ENCODE measurements at regions not wholly inside any gene's neighbourhood (a gene's known extent, or its start where the extent isn't known, plus 50 kb on each side); places are given as distances from the start of the nearest gene placed in this dataset.

- no peaks in the 10 kb centered on the region; the same call in 1 of the 2 replicates for H3K27me3 ChIP-seq (ENCODE audit: control insufficient read depth, insufficient read depth, low read length)
- no peak overlapping the region for H3K9ac ChIP-seq (ENCODE audit: low read depth, low read length)
- H3K4me1 ChIP-seq (ENCODE audit: control insufficient read depth, insufficient read depth, low read length) = peaks cover 4% of the 10 kb centered on the region
Observed at GRCh38 chr16:66069587-66069986, 296.9 kb upstream of the CDH5 start.

GRCh38 chr16:66066404-66066803, 300.1 kb upstream of the CDH5 start:
- no peaks in the 10 kb centered on the region; the same call in 1 of the 2 replicates for H3K27me3 ChIP-seq (ENCODE audit: control insufficient read depth, insufficient read depth, low read length)
- H3K9ac ChIP-seq (ENCODE audit: low read depth, low read length) = no peak overlapping the region
- H3K36me3 ChIP-seq (ENCODE audit: control insufficient read depth, insufficient read depth, low read length) = no peaks in the 10 kb centered on the region
- no peaks in the 10 kb centered on the region for H3K9me3 ChIP-seq (ENCODE audit: control insufficient read depth, insufficient read depth, low read length)
- H3K4me1 ChIP-seq (ENCODE audit: control insufficient read depth, insufficient read depth, low read length) = peaks cover 10% of the 10 kb centered on the region
- H3K27ac ChIP-seq (ENCODE audit: low read depth, low read length) = no peak overlapping the region
- no peak overlapping the region for H3K4me3 ChIP-seq (ENCODE audit: low read depth, low read length)

More at GRCh38 chr16:66069587-66069986, 296.9 kb upstream of the CDH5 start:
- Histone ChIP-seq H3K9me3 (ENCODE audit: control insufficient read depth, insufficient read depth, low read length) (no peaks in the 10 kb centered on the region), H3K36me3 (ENCODE audit: control insufficient read depth, insufficient read depth, low read length) (no peaks in the 10 kb centered on the region), H3K27ac (ENCODE audit: low read depth, low read length) (no peak overlapping the region), H3K4me3 (ENCODE audit: low read depth, low read length) (no peak overlapping the region)

GRCh38 chr16:66065925-66066324, 300.6 kb upstream of the CDH5 start:
- H3K36me3 ChIP-seq (ENCODE audit: control insufficient read depth, insufficient read depth, low read length) = no peaks in the 10 kb centered on the region
- H3K9me3 ChIP-seq (ENCODE audit: control insufficient read depth, insufficient read depth, low read length) = no peaks in the 10 kb centered on the region
- no peak overlapping the region for H3K9ac ChIP-seq (ENCODE audit: low read depth, low read length)
- no peaks in the 10 kb centered on the region; the same call in 1 of the 2 replicates for H3K27me3 ChIP-seq (ENCODE audit: control insufficient read depth, insufficient read depth, low read length)
- H3K27ac ChIP-seq (ENCODE audit: low read depth, low read length) = no peak overlapping the region
- peaks cover 10% of the 10 kb centered on the region for H3K4me1 ChIP-seq (ENCODE audit: control insufficient read depth, insufficient read depth, low read length)
- H3K4me3 ChIP-seq (ENCODE audit: low read depth, low read length) = no peak overlapping the region

- Histone ChIP-seq H3K36me3 (ENCODE audit: control insufficient read depth, insufficient read depth, low read length) (no peaks in the 10 kb centered on the region), H3K9ac (ENCODE audit: low read depth, low read length) (no peak overlapping the region), H3K4me1 (ENCODE audit: control insufficient read depth, insufficient read depth, low read length) (peaks cover 10% of the 10 kb centered on the region), H3K4me3 (ENCODE audit: low read depth, low read length) (no peak overlapping the region), H3K27ac (ENCODE audit: low read depth, low read length) (no peak overlapping the region), H3K27me3 (ENCODE audit: control insufficient read depth, insufficient read depth, low read length) (no peaks in the 10 kb centered on the region; the same call in 1 of the 2 replicates), H3K9me3 (ENCODE audit: control insufficient read depth, insufficient read depth, low read length) (no peaks in the 10 kb centered on the region)
Observed at GRCh38 chr16:66064801-66065530, 301.5 kb upstream of the CDH5 start.

GRCh38 chr16:66058832-66059231, 307.7 kb upstream of the CDH5 start:
- Histone ChIP-seq H3K36me3 (ENCODE audit: control insufficient read depth, insufficient read depth, low read length) (no peaks in the 10 kb centered on the region), H3K27ac (ENCODE audit: low read depth, low read length) (no peak overlapping the region), H3K4me1 (ENCODE audit: control insufficient read depth, insufficient read depth, low read length) (peaks cover 7% of the 10 kb centered on the region; the same call in 1 of the 2 replicates), H3K9ac (ENCODE audit: low read depth, low read length) (no peak overlapping the region), H3K9me3 (ENCODE audit: control insufficient read depth, insufficient read depth, low read length) (no peaks in the 10 kb centered on the region), H3K4me3 (ENCODE audit: low read depth, low read length) (no peak overlapping the region), H3K27me3 (ENCODE audit: control insufficient read depth, insufficient read depth, low read length) (no peaks in the 10 kb centered on the region)

- Histone ChIP-seq H3K4me3 (ENCODE audit: low read depth, low read length) (no peak overlapping the region), H3K27ac (ENCODE audit: low read depth, low read length) (no peak overlapping the region), H3K4me1 (ENCODE audit: control insufficient read depth, insufficient read depth, low read length) (peaks cover 13% of the 10 kb centered on the region), H3K36me3 (ENCODE audit: control insufficient read depth, insufficient read depth, low read length) (no peaks in the 10 kb centered on the region), H3K27me3 (ENCODE audit: control insufficient read depth, insufficient read depth, low read length) (no peaks in the 10 kb centered on the region), H3K9me3 (ENCODE audit: control insufficient read depth, insufficient read depth, low read length) (no peaks in the 10 kb centered on the region), H3K9ac (ENCODE audit: low read depth, low read length) (no peak overlapping the region)
Observed at GRCh38 chr16:66058172-66058691, 308.3 kb upstream of the CDH5 start.

- no peaks in the 10 kb centered on the region for H3K9me3 ChIP-seq (ENCODE audit: control insufficient read depth, insufficient read depth, low read length)
- H3K4me1 ChIP-seq (ENCODE audit: control insufficient read depth, insufficient read depth, low read length) = peaks cover 21% of the 10 kb centered on the region
- no peak overlapping the region for H3K27ac ChIP-seq (ENCODE audit: low read depth, low read length)
- H3K4me3 ChIP-seq (ENCODE audit: low read depth, low read length) = no peak overlapping the region
- no peak overlapping the region for H3K9ac ChIP-seq (ENCODE audit: low read depth, low read length)
- no peaks in the 10 kb centered on the region for H3K36me3 ChIP-seq (ENCODE audit: control insufficient read depth, insufficient read depth, low read length)
- H3K27me3 ChIP-seq (ENCODE audit: control insufficient read depth, insufficient read depth, low read length) = no peaks in the 10 kb centered on the region
Observed at GRCh38 chr16:66057057-66057456, 309.4 kb upstream of the CDH5 start.

GRCh38 chr16:66054095-66054494, 312.4 kb upstream of the CDH5 start:
- H3K36me3 ChIP-seq (ENCODE audit: control insufficient read depth, insufficient read depth, low read length) = no peaks in the 10 kb centered on the region
- H3K4me3 ChIP-seq (ENCODE audit: low read depth, low read length) = no peak overlapping the region
- H3K9ac ChIP-seq (ENCODE audit: low read depth, low read length) = no peak overlapping the region
- H3K27ac ChIP-seq (ENCODE audit: low read depth, low read length) = no peak overlapping the region
- no peaks in the 10 kb centered on the region for H3K9me3 ChIP-seq (ENCODE audit: control insufficient read depth, insufficient read depth, low read length)
- H3K27me3 ChIP-seq (ENCODE audit: control insufficient read depth, insufficient read depth, low read length) = no peaks in the 10 kb centered on the region
- H3K4me1 ChIP-seq (ENCODE audit: control insufficient read depth, insufficient read depth, low read length) = peaks cover 21% of the 10 kb centered on the region

- Histone ChIP-seq H3K4me3 (ENCODE audit: low read depth, low read length) (no peak overlapping the region), H3K27ac (ENCODE audit: low read depth, low read length) (no peak overlapping the region), H3K27me3 (ENCODE audit: control insufficient read depth, insufficient read depth, low read length) (no peaks in the 10 kb centered on the region), H3K9ac (ENCODE audit: low read depth, low read length) (no peak overlapping the region), H3K9me3 (ENCODE audit: control insufficient read depth, insufficient read depth, low read length) (no peaks in the 10 kb centered on the region), H3K4me1 (ENCODE audit: control insufficient read depth, insufficient read depth, low read length) (peaks cover 21% of the 10 kb centered on the region), H3K36me3 (ENCODE audit: control insufficient read depth, insufficient read depth, low read length) (no peaks in the 10 kb centered on the region)
Observed at GRCh38 chr16:66052745-66053144, 313.7 kb upstream of the CDH5 start.

GRCh38 chr16:66050991-66051390, 315.5 kb upstream of the CDH5 start:
- no peaks in the 10 kb centered on the region for H3K36me3 ChIP-seq (ENCODE audit: control insufficient read depth, insufficient read depth, low read length)
- no peak overlapping the region for H3K9ac ChIP-seq (ENCODE audit: low read depth, low read length)
- H3K27me3 ChIP-seq (ENCODE audit: control insufficient read depth, insufficient read depth, low read length) = no peaks in the 10 kb centered on the region
- H3K4me1 ChIP-seq (ENCODE audit: control insufficient read depth, insufficient read depth, low read length) = peaks cover 21% of the 10 kb centered on the region
- no peak overlapping the region for H3K27ac ChIP-seq (ENCODE audit: low read depth, low read length)
- no peak overlapping the region for H3K4me3 ChIP-seq (ENCODE audit: low read depth, low read length)
- H3K9me3 ChIP-seq (ENCODE audit: control insufficient read depth, insufficient read depth, low read length) = no peaks in the 10 kb centered on the region

- no peak overlapping the region for H3K4me3 ChIP-seq (ENCODE audit: low read depth, low read length)
- no peaks in the 10 kb centered on the region for H3K27me3 ChIP-seq (ENCODE audit: control insufficient read depth, insufficient read depth, low read length)
- H3K9ac ChIP-seq (ENCODE audit: low read depth, low read length) = no peak overlapping the region
- no peaks in the 10 kb centered on the region for H3K36me3 ChIP-seq (ENCODE audit: control insufficient read depth, insufficient read depth, low read length)
- H3K4me1 ChIP-seq (ENCODE audit: control insufficient read depth, insufficient read depth, low read length) = peaks cover 21% of the 10 kb centered on the region
- H3K27ac ChIP-seq (ENCODE audit: low read depth, low read length) = no peak overlapping the region
- no peaks in the 10 kb centered on the region for H3K9me3 ChIP-seq (ENCODE audit: control insufficient read depth, insufficient read depth, low read length)
Observed at GRCh38 chr16:66049865-66050264, 316.6 kb upstream of the CDH5 start.

Measured in HUES48 (cell line).